ENCODE measurements at regions not wholly inside any gene's neighbourhood (a gene's known extent, or its start where the extent isn't known, plus 50 kb on each side); places are given as distances from the start of the nearest gene placed in this dataset.

DNA sequence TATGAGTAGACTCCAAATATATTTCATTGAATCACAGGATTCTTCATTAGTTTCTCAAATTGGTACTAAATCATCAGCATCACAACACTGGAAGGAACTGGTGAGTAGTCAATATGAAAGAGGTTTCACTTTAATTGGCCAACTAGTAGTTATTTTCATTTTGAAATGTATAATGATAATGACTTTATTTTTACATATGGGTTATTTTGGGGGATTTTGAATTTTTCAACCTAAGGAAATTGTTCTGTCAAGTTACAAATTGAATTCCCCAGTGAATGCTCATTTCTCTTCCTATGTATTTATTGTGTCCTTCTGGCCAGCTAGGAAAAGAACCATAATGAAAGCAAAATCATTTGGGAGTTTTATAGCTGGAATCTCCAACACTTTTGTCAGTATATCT is 174.2 kb upstream of the ATP2B1 start:
- no peaks in the 10 kb centered on the region for H3K36me3 ChIP-seq
- TF ChIP-seq POLR2A (IDR thresholded peaks at IDR 0.05): no peak
- TF ChIP-seq POLR2AphosphoS5 (IDR thresholded peaks at IDR 0.05): no peak
- TF ChIP-seq, protein P1, sequence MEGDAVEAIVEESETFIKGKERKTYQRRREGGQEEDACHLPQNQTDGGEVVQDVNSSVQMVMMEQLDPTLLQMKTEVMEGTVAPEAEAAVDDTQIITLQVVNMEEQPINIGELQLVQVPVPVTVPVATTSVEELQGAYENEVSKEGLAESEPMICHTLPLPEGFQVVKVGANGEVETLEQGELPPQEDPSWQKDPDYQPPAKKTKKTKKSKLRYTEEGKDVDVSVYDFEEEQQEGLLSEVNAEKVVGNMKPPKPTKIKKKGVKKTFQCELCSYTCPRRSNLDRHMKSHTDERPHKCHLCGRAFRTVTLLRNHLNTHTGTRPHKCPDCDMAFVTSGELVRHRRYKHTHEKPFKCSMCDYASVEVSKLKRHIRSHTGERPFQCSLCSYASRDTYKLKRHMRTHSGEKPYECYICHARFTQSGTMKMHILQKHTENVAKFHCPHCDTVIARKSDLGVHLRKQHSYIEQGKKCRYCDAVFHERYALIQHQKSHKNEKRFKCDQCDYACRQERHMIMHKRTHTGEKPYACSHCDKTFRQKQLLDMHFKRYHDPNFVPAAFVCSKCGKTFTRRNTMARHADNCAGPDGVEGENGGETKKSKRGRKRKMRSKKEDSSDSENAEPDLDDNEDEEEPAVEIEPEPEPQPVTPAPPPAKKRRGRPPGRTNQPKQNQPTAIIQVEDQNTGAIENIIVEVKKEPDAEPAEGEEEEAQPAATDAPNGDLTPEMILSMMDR (IDR thresholded peaks at IDR 0.05): no peak
- TF ChIP-seq EP300 (IDR thresholded peaks at IDR 0.05; ENCODE audit: low read depth): no peak
- H3K27ac ChIP-seq: no peak overlapping the region
- H3K9me3 ChIP-seq: no peaks in the 10 kb centered on the region
- no peak for DNase-seq
- intact Hi-C loops (cut with DNase I; ENCODE audit: low total_unique reads): no loop called here
- in situ Hi-C loops (cut with MboI; ENCODE audit: low pct_ligation_motif_present in 1 of 4, low pct_unique_long_range_greater_than_20kb in 1 of 4, low sequenced_read_pairs in 3 of 4): no loop called here
- H3K27me3 ChIP-seq: no peaks in the 10 kb centered on the region
- H3K4me1 ChIP-seq: peaks cover 0 to 7% (median 0%) of the 10 kb centered on the region in 4 donors
- H3K4me3 ChIP-seq: no peak overlapping the region

DNA sequence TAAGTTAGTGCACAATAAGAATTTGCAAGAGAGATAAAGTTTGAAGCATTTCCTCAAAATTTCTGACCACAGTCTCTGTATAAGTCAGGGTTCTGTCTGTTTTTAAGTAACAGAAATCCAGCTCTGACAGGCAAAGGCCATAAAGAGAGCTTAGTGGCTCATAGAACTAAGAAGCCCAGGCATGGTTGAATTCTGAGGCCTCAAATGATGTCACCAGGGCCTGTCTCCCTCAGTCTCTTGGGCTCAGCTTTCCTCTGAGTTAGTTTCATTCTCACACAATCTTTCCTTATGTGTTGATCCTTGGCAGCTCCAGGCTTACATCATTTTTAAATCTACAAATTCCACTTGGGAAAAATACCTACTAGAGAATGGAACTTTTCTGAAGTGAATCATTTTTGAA is 173.4 kb upstream of the ATP2B1 start:
- no peak for TF ChIP-seq POLR2A (IDR thresholded peaks at IDR 0.05)
- TF ChIP-seq, protein P1 (IDR thresholded peaks at IDR 0.05): no peak
- no peak for TF ChIP-seq POLR2AphosphoS5 (IDR thresholded peaks at IDR 0.05)
- no peak for TF ChIP-seq EP300 (IDR thresholded peaks at IDR 0.05; ENCODE audit: low read depth)
- Histone ChIP-seq H3K4me1 (peaks cover 0 to 7% (median 0%) of the 10 kb centered on the region in 4 donors), H3K36me3 (no peaks in the 10 kb centered on the region), H3K27me3 (no peaks in the 10 kb centered on the region), H3K4me3 (no peak overlapping the region), H3K27ac (peak overlapping the region in 1 of 4 donors; percentile 53), H3K9me3 (no peaks in the 10 kb centered on the region)
- intact Hi-C loops (cut with DNase I; ENCODE audit: low total_unique reads): no loop called here
- in situ Hi-C loops (cut with MboI; ENCODE audit: low pct_ligation_motif_present in 1 of 4, low pct_unique_long_range_greater_than_20kb in 1 of 4, low sequenced_read_pairs in 3 of 4): no loop called here
- no peak for DNase-seq

DNA sequence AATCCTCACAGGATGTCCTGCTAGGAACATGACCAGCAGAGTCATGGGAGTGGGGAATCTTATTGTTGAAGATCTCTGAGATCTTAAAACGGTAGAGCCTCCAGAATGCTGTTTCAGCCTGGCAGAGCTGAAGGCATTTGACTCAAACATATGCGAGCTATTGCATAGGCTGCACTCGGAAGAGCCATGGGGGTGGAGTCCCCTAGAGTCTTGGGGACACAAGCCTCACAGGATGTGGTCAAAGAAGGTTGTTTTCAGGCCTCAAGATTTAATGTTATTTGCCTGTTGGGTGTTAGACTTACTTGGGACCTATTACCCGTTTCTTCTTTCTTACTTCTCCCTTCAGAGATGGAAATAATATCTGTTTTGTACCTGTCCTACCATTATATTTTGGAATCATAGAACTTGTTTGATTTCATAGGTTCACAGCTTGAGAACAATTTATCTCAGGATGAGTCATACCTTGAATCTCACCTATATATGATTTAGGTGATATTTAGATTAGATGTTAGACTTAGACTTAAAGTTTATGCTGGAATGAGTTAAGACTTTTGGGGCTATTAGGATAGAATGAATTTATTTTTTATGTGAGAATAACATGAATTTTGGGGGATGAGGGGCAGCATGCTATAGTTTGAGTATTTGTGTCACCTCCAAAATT is 172.2 kb upstream of the ATP2B1 start:
- H3K27me3 ChIP-seq: no peaks in the 10 kb centered on the region
- H3K4me3 ChIP-seq: no peak overlapping the region
- H3K27ac ChIP-seq: peak overlapping the region in 3 of 4 donors; percentile 24 to 53 (median 31)
- WGBS, 2 donors (ENCODE audit: low coverage in 1 of 2): 57 to 72% methylated on average over 4 of the region's 4 CpGs
- peak; percentile 31 for DNase-seq
- H3K36me3 ChIP-seq: no peaks in the 10 kb centered on the region
- peaks cover 0 to 7% (median 0%) of the 10 kb centered on the region in 4 donors for H3K4me1 ChIP-seq
- H3K9me3 ChIP-seq: no peaks in the 10 kb centered on the region
- intact Hi-C loops (cut with DNase I; ENCODE audit: low total_unique reads): no loop called here
- in situ Hi-C loops (cut with MboI; ENCODE audit: low pct_ligation_motif_present in 1 of 4, low pct_unique_long_range_greater_than_20kb in 1 of 4, low sequenced_read_pairs in 3 of 4): no loop called here
- TF ChIP-seq POLR2AphosphoS5 (IDR thresholded peaks at IDR 0.05) (no peak), POLR2A (IDR thresholded peaks at IDR 0.05) (no peak), EP300 (IDR thresholded peaks at IDR 0.05; ENCODE audit: low read depth) (no peak)
- TF ChIP-seq, protein P1 (IDR thresholded peaks at IDR 0.05): no peak

DNA sequence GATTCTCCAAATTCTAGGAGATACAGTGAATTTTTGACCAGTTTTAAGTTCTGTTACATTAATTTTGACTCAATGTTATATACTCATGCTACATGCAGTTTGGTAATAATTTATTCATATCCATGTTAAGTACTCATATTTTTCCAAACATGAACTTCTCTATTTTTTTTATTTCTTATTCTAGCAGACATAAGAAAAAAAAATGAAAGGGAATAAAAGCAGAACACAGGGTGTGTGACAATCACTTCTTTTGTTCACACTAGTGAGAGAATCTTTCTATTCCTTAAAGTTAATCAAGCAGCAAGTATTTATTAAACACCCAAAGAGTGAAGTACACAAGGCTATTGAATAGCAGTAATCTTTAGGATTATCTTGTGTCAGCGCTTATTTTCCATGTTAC is 171.1 kb upstream of the ATP2B1 start:
- Histone ChIP-seq H3K27ac (no peak overlapping the region), H3K4me3 (no peak overlapping the region), H3K9me3 (no peaks in the 10 kb centered on the region), H3K36me3 (no peaks in the 10 kb centered on the region), H3K27me3 (no peaks in the 10 kb centered on the region), H3K4me1 (peaks cover 0 to 7% (median 0%) of the 10 kb centered on the region in 4 donors)
- 79 to 100% methylated on average over 1 of the region's 1 CpG for WGBS, 2 donors (ENCODE audit: low coverage in 1 of 2)
- no peak for TF ChIP-seq POLR2AphosphoS5 (IDR thresholded peaks at IDR 0.05)
- TF ChIP-seq, protein P1 (IDR thresholded peaks at IDR 0.05): no peak
- TF ChIP-seq POLR2A (IDR thresholded peaks at IDR 0.05): no peak
- no peak for TF ChIP-seq EP300 (IDR thresholded peaks at IDR 0.05; ENCODE audit: low read depth)
- intact Hi-C loops (cut with DNase I; ENCODE audit: low total_unique reads): no loop called here
- no peak for DNase-seq
- in situ Hi-C loops (cut with MboI; ENCODE audit: low pct_ligation_motif_present in 1 of 4, low pct_unique_long_range_greater_than_20kb in 1 of 4, low sequenced_read_pairs in 3 of 4): no loop called here

Data from transverse colon (tissue), 4 donors.